Prostate gland (tissue), 2 donors: ENCODE measurements at regions not wholly inside any gene's neighbourhood (a gene's known extent, or its start where the extent isn't known, plus 50 kb on each side); places are given as distances from the start of the nearest gene placed in this dataset.

Experiments
- CTCF ChIP-seq, 4 experiments: fragments of 200-600 bp in 2 of 4; fragments of 450-650 bp in 2 of 4; sonication (generic) in 2 of 4; IDR thresholded peaks; 1 replicate in 3 of 4; 2 replicates in 1 of 4; pipeline ENCODE4 v1.5.1; 2016 to 2019; ENCODE audit warnings: antibody characterized with exemption in 4 of 4, mild to moderate bottlenecking in 2 of 4, moderate library complexity in 2 of 4
- POLR2A ChIP-seq: fragments of 450-650 bp; IDR thresholded peaks from one replicate; pipeline ENCODE4 v1.6.1; 2016; ENCODE audit warnings: antibody characterized with exemption, mild to moderate bottlenecking
- POLR2AphosphoS5 ChIP-seq: sonication (generic); formaldehyde crosslinking; IDR thresholded peaks from one replicate; pipeline ENCODE4 v1.6.1; 2017; ENCODE audit warnings: antibody characterized with exemption

- no peak for TF ChIP-seq CTCF (IDR thresholded peaks at IDR 0.05)
- TF ChIP-seq POLR2A = no peak
- no peak for TF ChIP-seq POLR2AphosphoS5
Observed at GRCh38 chr12:131368668-131369071, 342.2 kb upstream of the SFSWAP start.
